GM12878 (cell line): ENCODE measurements at regions not wholly inside any gene's neighbourhood (a gene's known extent, or its start where the extent isn't known, plus 50 kb on each side); places are given as distances from the start of the nearest gene placed in this dataset.

Source experiments
- ATAC-seq: fragments of 200-7000 bp; cut with Tn5 transposase; 3 replicates; pipeline ENCODE4 v1.9.1; 2020; ENCODE audit warnings: mild to moderate bottlenecking, moderate library complexity
- BruUV-seq: library from RNA; stranded (reverse); fragments of 400-500 nt; replicated peaks from 2 replicates; lab custom pipeline; 2021; lab: Mats Ljungman, UMichigan
- CTCF ChIA-PET: fragments of 300-600 bp; sonication (Branson Sonifier 250); formaldehyde crosslinking; extraction: SDS; loops from one replicate; lab custom pipeline; 2021; ENCODE audit warnings: inconsistent platforms; lab: Yijun Ruan, JAX
- POLR2A ChIA-PET: fragments of 350-600 bp; formaldehyde crosslinking; extraction: SDS; loops from one replicate; lab custom pipeline; 2021; ENCODE audit warnings: inconsistent platforms; lab: Charles Lee
- RAD21 ChIA-PET: fragments of 300-600 bp; sonication (Branson Sonifier 250); formaldehyde crosslinking; loops from one replicate; lab custom pipeline; 2023; ENCODE audit warnings: antibody characterized with exemption; ENCODE audit not compliant: unreplicated experiment; lab: Charles Lee
- SMC1A ChIA-PET: fragments of 300-600 bp; sonication (Branson Sonifier 250); formaldehyde crosslinking; loops from one replicate; lab custom pipeline; 2023; ENCODE audit not compliant: unreplicated experiment, uncharacterized antibody; lab: Charles Lee
- DNase-seq: peaks from one replicate; pipeline ENCODE4 v3.0.0-alpha.2; 2011; ENCODE audit warnings: low read depth, low spot score
- FAIRE-seq: peaks from 3 replicates; lab custom pipeline; 2011; peaks lifted over from hg19 to GRCh38; lab: Jason Lieb, UNC
- H2AFZ ChIP-seq: 2 replicates; pipeline ENCODE4 v1.6.0; 2011; ENCODE audit warnings: low read depth, low read length, control low read depth; ENCODE audit not compliant: control insufficient read depth
- H3K27ac ChIP-seq: 2 replicates; pipeline ENCODE4 v1.5.1; 2011; ENCODE audit warnings: control low read depth; ENCODE audit not compliant: control insufficient read depth, insufficient read depth
- H3K27me3 ChIP-seq, 2 experiments: replicated peaks in 1 of 2; 2 replicates each; pipeline versions ENCODE4 v1.6.0 to v1.6.1; 2011; ENCODE audit warnings: low read length in 1 of 2; ENCODE audit not compliant: control insufficient read depth in 2 of 2, insufficient read depth in 2 of 2
- H3K36me3 ChIP-seq, 2 experiments: 2 replicates each; pipeline ENCODE4 v1.5.1; 2011; ENCODE audit warnings: low read length in 1 of 2; ENCODE audit not compliant: control insufficient read depth in 2 of 2, insufficient read depth in 2 of 2
- H3K4me1 ChIP-seq: 2 replicates; pipeline ENCODE4 v1.6.1; 2011; ENCODE audit warnings: mild to moderate bottlenecking, low read length, moderate library complexity, mixed read lengths; ENCODE audit not compliant: control insufficient read depth, insufficient read depth
- H3K4me2 ChIP-seq: 2 replicates; pipeline ENCODE4 v1.6.0; 2011; ENCODE audit warnings: control low read depth; ENCODE audit not compliant: control insufficient read depth, insufficient read depth
- H3K4me3 ChIP-seq: fragments of 200-600 bp; sonication (generic); 2 replicates; pipeline ENCODE4 v1.5.1; 2016
- H3K79me2 ChIP-seq: 2 replicates; pipeline ENCODE4 v1.6.0; 2011; ENCODE audit warnings: low read length; ENCODE audit not compliant: control insufficient read depth, insufficient read depth
- H3K9ac ChIP-seq: 2 replicates; pipeline ENCODE4 v1.8.0; 2011; ENCODE audit warnings: low read length, control low read depth, mixed read lengths; ENCODE audit not compliant: control insufficient read depth, insufficient read depth
- H3K9me3 ChIP-seq: replicated peaks from 3 replicates; pipeline ENCODE4 v1.5.1; 2011; ENCODE audit warnings: mild to moderate bottlenecking, low read length; ENCODE audit not compliant: control insufficient read depth, insufficient read depth
- H4K20me1 ChIP-seq: 2 replicates; pipeline ENCODE4 v1.6.0; 2011; ENCODE audit not compliant: control insufficient read depth, insufficient read depth
- ATF3 ChIP-seq: IDR thresholded peaks from 2 replicates; pipeline ENCODE4 v1.6.1; 2011; ENCODE audit warnings: low read depth, mild to moderate bottlenecking, low read length, moderate library complexity, borderline replicate concordance; ENCODE audit errors: extremely low read depth
- ATF7 ChIP-seq: fragments of 450-650 bp; IDR thresholded peaks from 2 replicates; pipeline ENCODE4 v1.6.1; 2016; ENCODE audit warnings: low read depth, mild to moderate bottlenecking
- BRCA1 ChIP-seq: IDR thresholded peaks from 2 replicates; pipeline ENCODE4 v1.6.1; 2011; ENCODE audit warnings: low read depth, low read length, improper control_type of control experiment
- CBFB ChIP-seq: IDR thresholded peaks from 2 replicates; pipeline ENCODE4 v1.6.1; 2016; ENCODE audit warnings: antibody characterized with exemption, low read depth
- HDAC2 ChIP-seq: fragments of 200-600 bp; sonication (generic); IDR thresholded peaks from 2 replicates; pipeline ENCODE4 v1.6.1; 2017
- HDAC6 ChIP-seq: fragments of 200-600 bp; sonication (generic); IDR thresholded peaks from one replicate; pipeline ENCODE4 v1.8.0; 2017; ENCODE audit warnings: antibody characterized with exemption; ENCODE audit not compliant: unreplicated experiment
- KAT2A ChIP-seq: conservative IDR thresholded peaks from 2 replicates; pipeline ENCODE4 v1.6.1; 2011; ENCODE audit warnings: low read depth, low read length; ENCODE audit not compliant: control insufficient read depth
- MXI1 ChIP-seq: fragments of 150-350 bp; IDR thresholded peaks from 2 replicates; pipeline ENCODE4 v1.6.1; 2011; ENCODE audit warnings: low read depth, mild to moderate bottlenecking, inconsistent platforms, low read length, improper control_type of control experiment
- PML ChIP-seq: IDR thresholded peaks from 2 replicates; pipeline ENCODE4 v1.6.1; 2012; ENCODE audit warnings: low read length, inconsistent platforms
- POLR2AphosphoS2 ChIP-seq: IDR thresholded peaks from 2 replicates; pipeline ENCODE4 v1.6.1; 2011; ENCODE audit warnings: low read depth, mild to moderate bottlenecking, low read length, improper control_type of control experiment, moderate library complexity
- RAD21 ChIP-seq: IDR thresholded peaks from 2 replicates; pipeline ENCODE4 v1.6.1; 2011; ENCODE audit warnings: mild to moderate bottlenecking, low read depth, low read length, moderate library complexity; ENCODE audit not compliant: insufficient read depth
- SIN3A ChIP-seq: IDR thresholded peaks from 2 replicates; pipeline ENCODE4 v1.6.1; 2012; ENCODE audit warnings: low read depth, low read length, improper control_type of control experiment
- SKIL ChIP-seq: fragments of 450-650 bp; IDR thresholded peaks from 2 replicates; pipeline ENCODE4 v1.6.1; 2017; ENCODE audit warnings: mild to moderate bottlenecking, low read depth, inconsistent platforms; ENCODE audit not compliant: poor library complexity, severe bottlenecking
- SMC3 ChIP-seq: IDR thresholded peaks from 2 replicates; pipeline ENCODE4 v1.6.1; 2011; ENCODE audit warnings: low read length, improper control_type of control experiment, borderline replicate concordance
- SREBF1 ChIP-seq: IDR thresholded peaks from 2 replicates; pipeline ENCODE4 v1.6.1; 2012; ENCODE audit warnings: mild to moderate bottlenecking, low read length
- SUPT20H ChIP-seq: IDR thresholded peaks from 2 replicates; pipeline ENCODE4 v1.6.1; 2011; ENCODE audit warnings: low read depth, mild to moderate bottlenecking, low read length, moderate library complexity, borderline replicate concordance; ENCODE audit not compliant: control insufficient read depth
- WGBS: methylation state at CpG from one replicate; pipeline ENCODE4 v1.1.6; 2016; ENCODE audit warnings: low lambda C conversion rate; ENCODE audit not compliant: insufficient replicate concordance, insufficient coverage; ENCODE audit errors: missing lambda C conversion rate; 5-methylcytosine and 5-hydroxymethylcytosine counted together
- in situ Hi-C: fragments of 300-500 bp; cut with MboI; formaldehyde crosslinking; loops from 9 replicates; pipeline ENCODE4 v1.14.3; 2018; ENCODE audit warnings: mixed read lengths
- intact Hi-C: fragments of 100-400 bp; cut with micrococcal nuclease; formaldehyde crosslinking; loops from one replicate; pipeline ENCODE4 v1.14.2; 2022; ENCODE audit not compliant: unreplicated experiment

GRCh38 chr3:18998069-18998468 lies 150.2 kb upstream of the KCNH8 start:
- Histone ChIP-seq H3K4me3 (no peak overlapping the region), H3K27ac (no peak overlapping the region), H3K79me2 (no peaks in the 10 kb centered on the region), H3K9me3 (no peaks in the 10 kb centered on the region), H3K9ac (no peak overlapping the region), H3K4me2 (no peak overlapping the region), H3K4me1 (no peaks in the 10 kb centered on the region), H3K27me3 (no peaks in the 10 kb centered on the region), H4K20me1 (no peaks in the 10 kb centered on the region), H2AFZ (no peak overlapping the region), H3K36me3 (no peaks in the 10 kb centered on the region)
- ChIA-PET RAD21 (no interaction called here), SMC1A (no interaction called here), CTCF (no interaction called here), POLR2A (no interaction called here)
- FAIRE-seq (no peak), DNase-seq (no peak), ATAC-seq (no peak)
- TF ChIP-seq SMC3 (no peak), HDAC6 (no peak), KAT2A (no peak), CBFB (no peak), SUPT20H (no peak), SKIL (no peak), SIN3A (no peak), PML (no peak), POLR2AphosphoS2 (no peak), MXI1 (no peak), RAD21 (no peak), SREBF1 (no peak), HDAC2 (no peak), ATF7 (no peak), ATF3 (no peak), BRCA1 (no peak)
- 9% methylated on average over 4 of the region's 4 CpGs for WGBS
- no TSS peak for BruUV-seq
- intact Hi-C loops (no loop called here), in situ Hi-C loops (no loop called here)
